Uterus (tissue), 2 donors: ENCODE measurements at regions not wholly inside any gene's neighbourhood (a gene's known extent, or its start where the extent isn't known, plus 50 kb on each side); places are given as distances from the start of the nearest gene placed in this dataset.

ENCODE experiments used
- POLR2A ChIP-seq, 2 donors: fragments of 450-650 bp; IDR thresholded peaks; one replicate each; pipeline ENCODE4 v1.6.1; 2016; ENCODE audit warnings: antibody characterized with exemption in 2 of 2, mild to moderate bottlenecking in 1 of 2, moderate library complexity in 1 of 2
- TF ChIP-seq, protein P1 (sequence below), 4 experiments: fragments of 200-600 bp in 2 of 4; fragments of 450-650 bp in 2 of 4; sonication (generic) in 2 of 4; IDR thresholded peaks; one replicate each; pipeline ENCODE4 v1.5.1; 2016 to 2019; ENCODE audit warnings: antibody characterized with exemption in 4 of 4, mild to moderate bottlenecking in 2 of 4, moderate library complexity in 1 of 4

GRCh38 chr3:197372047-197372661 lies 73.7 kb upstream of the DLG1 start:
- TF ChIP-seq, protein P1, sequence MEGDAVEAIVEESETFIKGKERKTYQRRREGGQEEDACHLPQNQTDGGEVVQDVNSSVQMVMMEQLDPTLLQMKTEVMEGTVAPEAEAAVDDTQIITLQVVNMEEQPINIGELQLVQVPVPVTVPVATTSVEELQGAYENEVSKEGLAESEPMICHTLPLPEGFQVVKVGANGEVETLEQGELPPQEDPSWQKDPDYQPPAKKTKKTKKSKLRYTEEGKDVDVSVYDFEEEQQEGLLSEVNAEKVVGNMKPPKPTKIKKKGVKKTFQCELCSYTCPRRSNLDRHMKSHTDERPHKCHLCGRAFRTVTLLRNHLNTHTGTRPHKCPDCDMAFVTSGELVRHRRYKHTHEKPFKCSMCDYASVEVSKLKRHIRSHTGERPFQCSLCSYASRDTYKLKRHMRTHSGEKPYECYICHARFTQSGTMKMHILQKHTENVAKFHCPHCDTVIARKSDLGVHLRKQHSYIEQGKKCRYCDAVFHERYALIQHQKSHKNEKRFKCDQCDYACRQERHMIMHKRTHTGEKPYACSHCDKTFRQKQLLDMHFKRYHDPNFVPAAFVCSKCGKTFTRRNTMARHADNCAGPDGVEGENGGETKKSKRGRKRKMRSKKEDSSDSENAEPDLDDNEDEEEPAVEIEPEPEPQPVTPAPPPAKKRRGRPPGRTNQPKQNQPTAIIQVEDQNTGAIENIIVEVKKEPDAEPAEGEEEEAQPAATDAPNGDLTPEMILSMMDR (IDR thresholded peaks at IDR 0.05), result no peak
- no peak for TF ChIP-seq POLR2A (IDR thresholded peaks at IDR 0.05)
